LNCAP (cell line): ENCODE measurements at regions not wholly inside any gene's neighbourhood (a gene's known extent, or its start where the extent isn't known, plus 50 kb on each side); places are given as distances from the start of the nearest gene placed in this dataset.

Experiments used
- CTCF ChIP-seq: fragments of 450-650 bp; IDR thresholded peaks from 2 replicates; pipeline ENCODE4 v1.5.1; 2017; ENCODE audit warnings: mild to moderate bottlenecking

- TF ChIP-seq CTCF = no peak
Measured at GRCh38 chrX:109252789-109253188, 229.1 kb downstream of the GUCY2F start.

GRCh38 chrX:109218761-109219160, 263.1 kb downstream of the GUCY2F start:
- TF ChIP-seq CTCF = no peak

GRCh38 chrX:109199726-109200125, 282.2 kb downstream of the GUCY2F start:
- TF ChIP-seq CTCF = no peak

- no peak for TF ChIP-seq CTCF
Measured at GRCh38 chrX:109190542-109190941, 291.3 kb downstream of the GUCY2F start.

- no peak for TF ChIP-seq CTCF
Measured at GRCh38 chrX:109187473-109188168, 294.3 kb downstream of the GUCY2F start.

GRCh38 chrX:109186939-109187338, 294.9 kb downstream of the GUCY2F start:
- TF ChIP-seq CTCF = no peak

GRCh38 chrX:109184506-109185139, 297.3 kb downstream of the GUCY2F start:
- TF ChIP-seq CTCF = no peak
